Right kidney (tissue), 1 donor: ENCODE measurements at regions not wholly inside any gene's neighbourhood (a gene's known extent, or its start where the extent isn't known, plus 50 kb on each side); places are given as distances from the start of the nearest gene placed in this dataset.

Source experiments
- DNase-seq: peaks from one replicate; pipeline ENCODE4 v3.0.0-alpha.2; 2016

DNA sequence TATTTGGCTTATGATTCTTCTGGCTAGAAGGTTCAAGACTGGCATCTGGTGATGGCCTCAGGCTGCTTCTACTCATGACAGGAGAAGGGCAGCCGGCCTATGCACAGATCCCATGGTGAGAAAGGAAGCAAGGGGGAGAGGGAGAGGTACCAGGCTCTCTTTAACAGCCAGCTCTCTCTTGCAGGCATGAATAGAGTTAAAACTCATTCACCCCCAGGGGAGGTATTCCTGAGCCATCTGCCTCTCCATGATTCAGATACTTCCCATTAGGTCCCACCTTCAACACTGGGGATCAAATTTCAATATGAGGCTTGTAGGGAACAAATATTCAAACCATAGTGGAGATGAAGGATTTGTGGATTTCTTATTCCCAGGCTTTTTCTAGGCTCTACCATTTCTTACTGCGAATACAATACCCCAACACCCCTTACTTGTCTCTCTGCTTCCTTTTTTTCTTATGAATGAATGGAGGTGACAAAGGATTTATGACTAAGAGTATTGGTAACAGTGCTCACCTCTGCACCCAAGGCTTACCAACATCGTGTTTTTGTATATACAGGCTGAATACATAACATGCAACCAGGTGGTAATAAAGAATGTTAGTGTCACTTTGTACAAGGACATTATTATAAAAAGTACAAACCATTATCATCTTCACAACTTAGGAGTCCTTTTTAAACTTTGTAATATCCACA, 454.6 kb upstream of the TRIB2 start:
- DNase-seq: no peak

DNA sequence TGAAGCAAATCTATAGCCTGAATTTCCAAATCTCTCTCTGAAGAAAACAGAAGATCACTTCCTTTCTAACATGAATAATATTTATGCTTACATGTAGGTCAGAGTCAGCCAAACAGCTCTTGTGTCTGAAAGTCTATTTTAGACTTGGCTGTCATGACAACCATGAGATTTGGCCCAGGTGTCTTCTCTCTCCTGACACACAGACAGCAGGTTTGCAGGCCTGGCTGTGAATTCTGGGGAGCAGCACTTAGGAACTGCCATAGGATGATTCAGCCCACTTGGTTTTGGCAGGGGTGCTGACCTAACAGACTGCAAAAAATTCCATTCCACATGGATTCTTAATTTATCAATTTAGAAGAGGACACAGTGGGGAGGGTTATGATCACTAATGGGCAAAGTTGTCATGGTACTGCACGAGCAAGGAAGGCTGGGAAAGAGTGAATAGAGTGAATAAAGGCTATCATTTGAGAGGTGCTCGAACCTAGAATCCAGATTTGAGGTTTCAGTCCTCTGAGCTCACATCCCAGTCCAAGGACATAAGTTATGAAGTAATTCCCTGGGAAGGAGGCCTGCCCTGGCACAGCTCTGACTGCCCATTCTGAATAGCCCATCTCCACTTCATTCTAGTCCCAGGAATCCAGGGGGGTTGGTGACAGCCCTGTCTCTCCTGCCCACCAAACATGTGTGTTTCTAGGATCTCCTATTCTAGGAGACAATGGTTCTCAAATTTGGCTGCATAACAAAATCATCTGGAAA, 453.9 kb upstream of the TRIB2 start:
- DNase-seq: no peak

DNA sequence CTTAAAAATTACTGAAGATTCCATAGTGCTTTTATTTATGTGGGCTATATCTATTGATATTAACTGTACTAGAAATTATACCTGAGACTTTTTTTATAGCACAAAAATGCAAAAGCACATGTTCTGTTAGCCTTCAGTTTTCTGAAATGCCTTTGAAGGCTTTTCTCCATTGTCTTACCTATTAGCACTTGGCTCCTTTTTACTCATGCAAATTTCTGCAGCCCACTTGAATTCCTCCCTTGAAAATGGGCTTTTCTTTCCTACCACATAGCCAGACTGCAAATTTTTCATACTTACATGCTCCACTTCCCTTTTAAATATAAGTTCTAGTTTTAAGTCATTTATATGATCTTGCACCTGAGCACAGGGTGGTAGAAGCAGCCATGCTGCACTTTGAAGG, 453.0 kb upstream of the TRIB2 start:
- no peak for DNase-seq

DNA sequence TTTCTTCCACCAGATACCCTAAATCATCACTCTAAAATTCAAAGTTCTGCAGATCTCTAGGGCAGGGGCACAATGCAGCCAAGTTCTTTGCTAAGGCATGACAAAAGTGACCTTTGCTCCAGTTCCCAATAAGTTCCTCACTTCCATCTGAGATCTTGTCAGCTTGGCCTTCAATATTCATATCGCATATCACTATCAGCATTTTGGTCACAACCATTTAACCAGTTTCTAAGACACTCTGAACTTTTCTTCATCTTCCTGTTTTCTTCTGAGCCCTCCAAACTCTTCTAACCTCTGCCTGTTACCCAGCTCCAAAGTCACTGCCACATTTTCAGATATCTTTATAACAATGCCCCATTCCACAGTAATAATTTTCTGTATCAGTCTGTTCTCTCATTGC, 452.6 kb upstream of the TRIB2 start:
- DNase-seq: no peak

DNA sequence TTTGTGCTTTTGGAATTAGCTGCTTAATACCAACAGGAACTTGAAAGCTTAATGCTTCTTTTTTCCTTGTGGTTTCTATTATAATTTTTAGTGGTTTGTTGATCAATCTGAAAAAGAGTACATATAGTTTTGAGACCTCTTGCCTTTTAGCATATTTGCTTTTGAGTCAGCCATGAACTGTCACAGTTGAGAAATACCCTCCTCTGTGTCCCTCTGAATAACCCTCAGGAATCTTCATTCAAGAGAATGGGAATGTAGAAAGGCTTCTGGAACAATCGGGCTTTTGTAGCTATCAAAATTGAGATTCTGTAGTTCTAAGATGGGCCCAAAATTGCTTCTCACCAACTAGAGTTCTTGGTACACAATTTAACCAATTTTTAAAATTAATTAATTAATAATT, 451.1 kb upstream of the TRIB2 start:
- DNase-seq: no peak

DNA sequence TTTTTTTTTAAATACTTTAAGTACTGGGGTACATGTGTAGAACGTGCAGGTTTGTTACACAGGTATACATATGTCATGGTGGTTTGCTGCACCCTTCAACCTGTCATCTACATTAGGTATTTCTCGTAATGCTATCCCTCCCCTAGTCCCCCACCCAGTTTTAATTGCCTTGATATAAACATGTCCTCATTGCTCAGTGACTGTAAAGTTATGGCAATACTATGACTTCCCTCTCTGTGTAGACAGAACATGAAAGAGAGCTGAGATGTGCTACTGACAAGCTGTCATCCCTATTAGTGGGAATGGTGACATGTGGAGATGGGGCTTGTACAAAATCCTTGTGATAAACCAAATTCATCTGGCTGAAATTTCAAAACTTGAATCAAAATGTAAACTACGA, 449.7 kb upstream of the TRIB2 start:
- no peak for DNase-seq

DNA sequence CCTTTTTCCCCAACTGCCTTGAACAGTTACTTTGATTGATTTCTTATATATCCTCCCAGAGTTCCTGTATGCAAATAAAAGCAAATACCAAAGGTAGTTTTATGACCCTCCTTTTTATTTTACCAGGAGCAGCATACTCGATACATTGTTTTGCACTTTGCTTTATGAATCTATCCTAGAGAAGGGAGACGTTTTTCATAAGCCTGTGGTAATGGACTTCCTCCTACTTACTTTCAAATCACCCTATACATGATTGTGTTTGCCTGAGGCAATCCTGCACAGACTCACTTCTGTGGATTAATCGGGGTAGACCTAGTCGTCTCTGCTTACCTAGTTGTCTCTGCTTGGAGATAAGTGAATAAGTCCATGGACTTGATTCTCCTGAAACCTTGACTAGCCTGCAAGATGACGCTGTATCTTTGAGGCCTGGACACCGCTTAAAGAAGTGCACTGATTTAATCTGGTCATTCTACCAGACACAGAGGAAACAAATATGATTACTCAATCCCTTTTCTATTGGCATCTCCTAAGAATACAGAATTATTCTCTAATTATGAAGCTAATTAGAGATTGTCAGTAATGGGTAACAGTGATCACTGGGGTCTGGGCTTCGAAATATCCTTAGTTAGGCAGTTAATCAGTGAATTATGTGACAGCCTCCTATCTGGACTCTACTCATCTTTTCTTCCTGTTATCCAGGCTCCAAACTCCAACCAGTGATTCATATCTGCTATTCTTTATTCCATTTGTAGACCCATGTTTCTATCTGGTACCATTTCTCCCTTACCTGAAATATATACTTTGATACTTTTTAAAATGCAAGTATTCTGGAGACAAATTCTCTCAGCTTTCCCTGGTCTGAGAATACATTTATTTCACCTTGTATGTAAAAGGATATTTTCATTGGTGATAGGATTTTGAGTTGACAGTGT, 447.4 kb upstream of the TRIB2 start:
- DNase-seq: no peak

DNA sequence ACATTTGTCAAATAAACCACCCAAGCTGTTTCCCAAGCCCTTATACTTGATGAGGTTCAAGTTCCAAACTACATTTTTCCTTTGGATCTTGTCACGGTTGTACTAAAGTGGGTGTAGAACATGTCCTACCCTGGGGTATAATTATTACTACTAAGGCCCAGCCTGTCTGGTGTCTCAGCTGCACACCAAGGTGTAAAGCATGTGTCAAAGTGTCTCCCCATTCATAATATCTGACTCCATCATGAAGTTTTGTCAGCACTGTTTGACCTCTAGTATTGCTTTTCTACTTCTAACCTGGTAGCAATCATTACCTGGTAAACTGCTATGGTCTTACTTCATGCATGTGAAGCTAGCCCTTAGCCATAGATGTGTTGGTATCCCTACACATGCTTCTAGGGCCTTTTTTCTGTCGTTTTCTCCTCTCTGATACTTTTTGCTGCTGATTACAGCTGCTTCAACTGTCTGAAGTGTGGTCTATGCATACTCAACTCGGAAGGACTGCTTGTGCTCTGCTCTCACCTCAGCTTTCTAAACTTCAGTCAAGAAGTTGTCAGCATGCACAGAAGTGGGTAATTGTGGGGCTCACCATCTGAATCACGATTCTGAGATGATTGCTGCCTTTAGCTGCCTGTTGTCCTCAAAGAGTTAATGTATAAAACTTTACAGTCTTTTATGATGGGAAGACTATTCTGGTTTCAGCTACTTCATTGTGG, 445.7 kb upstream of the TRIB2 start:
- no peak for DNase-seq

DNA sequence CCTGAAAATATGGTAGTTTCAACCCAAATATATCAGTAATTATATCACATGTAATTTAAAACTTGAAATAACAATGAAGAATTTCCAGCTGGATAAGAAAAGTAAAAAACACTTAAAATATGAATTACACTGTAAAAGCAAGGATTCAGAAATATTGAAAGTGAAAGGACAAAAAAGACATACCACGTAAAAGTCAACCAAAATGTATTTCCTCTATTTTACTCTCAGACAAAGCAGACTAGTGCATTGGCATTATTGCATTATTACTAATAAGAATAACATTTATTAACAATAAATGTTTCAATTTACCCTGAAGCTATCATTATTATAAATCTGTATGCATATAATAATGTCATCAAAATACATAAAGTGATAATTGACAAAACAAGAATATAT, 445.1 kb upstream of the TRIB2 start:
- no peak for DNase-seq

DNA sequence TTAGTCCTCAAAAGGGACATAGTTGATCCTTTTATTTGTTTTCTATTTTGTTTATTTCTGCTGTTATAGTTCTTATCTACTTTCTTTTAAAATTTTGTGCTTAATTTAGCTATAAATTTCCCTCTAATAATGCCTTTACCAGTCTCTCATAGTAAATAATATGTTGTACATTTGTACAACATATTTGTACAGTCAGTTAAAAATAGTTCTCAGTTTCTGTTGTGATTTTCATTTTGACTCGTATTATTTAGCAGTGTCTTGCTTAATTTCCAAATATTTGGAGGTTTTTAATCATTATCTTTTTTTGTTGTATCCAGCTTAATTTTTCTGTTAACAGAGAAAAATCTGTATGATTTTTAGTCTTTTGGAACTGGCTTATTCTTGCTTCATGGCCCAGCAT, 443.6 kb upstream of the TRIB2 start:
- DNase-seq: no peak

DNA sequence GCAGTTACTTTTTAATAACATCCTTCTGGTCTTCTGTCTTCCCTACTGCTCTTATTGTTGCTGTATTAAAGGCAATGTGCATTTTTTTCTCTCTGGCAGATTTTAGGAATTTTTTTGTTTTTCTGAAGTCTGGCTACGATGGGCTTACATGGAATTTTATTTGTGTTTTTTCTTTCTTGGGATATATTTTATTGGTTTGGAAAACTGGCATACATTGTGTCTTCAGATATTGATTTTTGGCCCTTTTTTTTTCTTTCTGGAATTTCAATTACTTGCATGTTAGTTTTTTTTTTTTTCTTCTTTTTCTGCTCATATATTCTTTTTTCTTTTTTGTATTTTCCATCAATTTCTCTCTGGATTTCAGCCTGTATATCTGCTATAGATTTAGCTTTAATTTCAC, 442.1 kb upstream of the TRIB2 start:
- DNase-seq: no peak

DNA sequence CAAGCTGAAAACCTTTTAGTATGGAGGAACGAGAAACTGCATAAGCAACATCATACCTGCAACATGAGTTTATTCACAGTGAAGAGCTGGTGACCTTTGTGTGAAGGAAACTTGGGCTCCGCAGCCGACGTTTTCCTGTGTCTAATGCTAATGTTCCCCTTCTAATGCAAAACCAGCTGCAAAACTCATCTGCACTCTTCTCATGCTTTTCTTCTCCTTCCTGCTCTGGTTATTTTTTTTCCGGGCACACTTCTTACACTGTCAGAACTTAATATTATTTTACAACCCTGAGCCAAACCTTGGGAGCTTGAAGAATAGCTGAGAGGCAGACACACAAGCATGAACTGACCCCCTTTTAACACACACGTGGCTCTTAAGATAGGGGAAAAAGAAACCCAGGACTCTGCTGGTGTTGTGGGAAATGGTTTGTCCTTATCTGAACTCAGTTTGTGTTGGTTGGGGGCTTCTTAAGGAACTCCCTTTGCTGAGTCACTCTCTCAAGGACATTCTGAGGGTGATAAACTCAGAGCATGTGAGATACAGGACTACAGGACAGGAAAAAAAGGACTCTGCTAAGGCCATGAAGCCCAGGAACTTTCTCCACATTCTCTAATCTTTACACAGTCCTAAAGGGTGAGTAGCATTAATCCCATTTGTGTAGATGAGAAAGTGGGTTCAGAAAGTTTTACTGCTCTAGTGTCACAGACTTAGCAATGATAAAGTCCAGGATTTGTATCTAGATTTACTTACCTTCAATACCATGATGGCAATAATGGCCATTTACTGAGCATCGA, 439.3 kb upstream of the TRIB2 start:
- DNase-seq: no peak

DNA sequence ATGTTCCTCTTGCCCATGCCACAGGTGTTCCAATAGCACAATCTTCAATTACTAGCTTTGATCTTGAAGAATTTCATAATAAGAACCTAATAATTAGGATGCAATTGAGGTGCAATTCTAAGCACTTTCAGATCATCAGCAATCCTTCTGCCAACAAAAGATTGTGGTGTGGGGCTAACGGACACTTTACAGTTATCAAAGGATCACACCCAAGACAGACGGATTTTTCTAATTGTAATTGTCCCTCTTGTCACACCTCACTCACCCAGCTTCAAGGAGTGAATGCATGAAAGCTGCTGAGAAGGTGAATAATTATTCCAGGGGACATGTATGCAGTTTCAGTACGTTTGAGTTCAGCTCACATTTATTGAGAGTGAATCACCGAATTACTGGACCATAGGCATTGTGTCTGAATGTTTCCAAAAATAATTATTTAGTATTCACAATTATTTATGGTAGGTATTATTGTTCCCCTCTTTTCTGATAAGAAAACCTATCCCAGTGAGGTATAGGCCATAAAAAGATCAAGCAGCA, 438.5 kb upstream of the TRIB2 start:
- no peak for DNase-seq

DNA sequence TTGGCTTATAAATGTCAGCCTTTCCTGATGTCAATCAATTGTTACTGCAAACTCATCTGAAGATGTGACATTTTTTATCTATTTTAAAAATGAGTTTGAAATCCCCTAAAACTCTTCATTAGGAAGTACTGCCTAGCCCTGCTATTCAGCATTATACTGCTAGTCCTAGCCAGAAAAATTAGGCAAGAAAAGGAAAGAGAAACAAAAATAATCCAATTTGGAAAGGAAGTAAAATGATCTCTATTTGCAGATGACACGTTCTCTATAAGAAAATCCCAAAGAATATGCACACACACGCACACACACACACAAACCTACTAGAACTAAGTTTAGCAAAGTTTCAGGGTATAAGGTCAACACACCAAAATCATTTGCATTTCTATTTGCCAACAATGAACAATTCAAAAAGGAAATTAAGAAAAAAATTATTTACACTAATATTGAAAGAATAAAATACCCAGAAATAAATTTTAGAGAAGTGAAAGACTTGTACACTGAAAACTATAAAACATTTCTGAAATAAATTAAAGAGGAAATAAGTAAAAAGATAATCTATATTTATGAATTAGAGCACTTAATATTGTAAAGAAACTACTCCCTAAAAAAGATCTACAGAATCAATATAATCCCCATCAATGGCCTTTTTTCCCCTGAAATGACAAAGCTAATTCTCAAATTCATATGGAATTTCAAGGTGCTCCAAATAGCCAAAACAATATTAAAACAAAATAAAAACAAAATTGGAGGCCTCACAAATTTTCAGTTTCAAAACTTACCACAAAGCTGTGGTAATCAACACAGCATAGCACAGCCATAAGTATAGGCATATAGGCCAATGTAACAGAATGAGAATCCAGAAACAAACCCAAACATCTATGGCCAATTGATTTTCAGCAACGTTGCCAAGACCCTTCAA, 433.7 kb upstream of the TRIB2 start:
- no peak for DNase-seq

DNA sequence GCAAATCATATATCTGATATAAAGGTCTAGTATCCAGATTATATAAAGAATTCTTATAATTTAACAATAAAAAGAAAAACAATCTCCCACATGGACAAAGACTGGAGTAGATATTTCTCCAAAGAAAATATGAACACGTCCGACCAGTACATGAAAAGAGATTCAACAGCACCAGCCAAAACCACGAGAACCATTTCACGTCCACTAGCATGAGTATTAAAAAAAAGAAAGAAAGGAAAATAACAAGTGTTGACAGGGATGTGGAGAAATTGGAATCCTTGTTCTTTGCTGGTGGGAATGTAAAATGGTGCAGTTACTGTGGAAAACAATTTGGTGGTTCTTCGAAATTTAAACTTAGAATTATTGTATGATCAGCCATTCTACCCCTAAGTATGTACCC, 432.7 kb upstream of the TRIB2 start:
- DNase-seq: no peak

DNA sequence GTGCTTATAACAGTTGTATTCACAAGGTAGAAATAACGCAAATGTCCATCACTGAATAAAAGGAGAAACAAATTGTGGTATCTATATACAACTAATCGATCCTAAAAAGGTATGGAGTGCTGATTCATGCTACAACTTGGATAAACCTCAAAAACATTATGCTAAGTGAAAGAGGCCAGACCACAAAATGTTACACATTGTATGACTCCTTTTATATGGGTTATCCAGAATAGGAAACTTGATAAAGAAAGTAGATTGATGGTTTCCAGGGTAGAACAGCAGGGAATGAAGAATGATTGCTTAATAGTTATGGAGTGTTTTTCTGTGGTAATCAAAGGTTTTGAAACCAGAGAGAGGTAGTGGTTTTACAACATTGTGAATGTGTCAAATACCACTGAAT, 432.2 kb upstream of the TRIB2 start:
- no peak for DNase-seq

DNA sequence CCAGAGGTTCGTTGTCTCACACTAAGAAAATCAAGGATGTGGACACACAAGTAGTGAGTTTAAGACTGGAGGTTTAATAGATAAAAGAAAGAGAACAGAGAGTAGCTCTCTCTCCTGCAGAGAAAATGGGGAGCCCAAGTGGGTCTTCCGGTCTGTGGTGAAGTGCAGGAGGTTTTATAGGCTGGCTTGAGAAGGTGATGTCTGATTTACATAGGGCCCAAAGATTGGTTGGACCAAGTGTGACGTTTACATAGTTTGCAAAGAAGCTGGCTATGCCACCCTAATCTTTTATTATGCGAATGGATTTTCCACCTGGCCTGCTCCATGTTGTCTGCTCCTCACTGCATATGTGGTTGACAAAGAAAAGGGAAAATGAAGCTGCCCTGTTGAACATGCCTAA, 430.4 kb upstream of the TRIB2 start:
- DNase-seq: no peak

DNA sequence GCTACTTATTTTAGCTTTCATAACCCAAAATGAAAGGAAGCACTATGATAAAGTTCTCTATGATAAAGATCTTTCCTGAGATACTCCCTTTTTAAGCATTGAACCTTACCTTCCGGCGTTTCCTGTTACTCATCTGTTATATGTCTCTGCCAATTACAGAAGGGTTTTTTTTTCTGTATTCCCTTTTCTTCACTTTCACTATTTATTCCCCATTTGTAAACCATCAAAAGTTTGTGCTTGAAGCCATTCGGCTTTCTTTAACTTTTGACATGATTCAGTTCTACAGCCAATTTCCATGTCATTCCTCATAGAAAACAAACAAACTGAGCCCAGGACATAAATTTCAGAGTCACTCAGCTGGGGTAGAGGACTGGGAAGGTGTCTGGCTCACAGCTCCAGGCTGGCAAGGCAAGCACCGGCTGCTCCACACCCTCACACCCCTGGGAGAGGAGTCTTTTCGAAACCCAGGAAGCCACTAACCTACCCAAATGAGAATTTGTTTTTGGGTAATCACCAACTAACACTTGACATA, 429.4 kb upstream of the TRIB2 start:
- no peak for DNase-seq

DNA sequence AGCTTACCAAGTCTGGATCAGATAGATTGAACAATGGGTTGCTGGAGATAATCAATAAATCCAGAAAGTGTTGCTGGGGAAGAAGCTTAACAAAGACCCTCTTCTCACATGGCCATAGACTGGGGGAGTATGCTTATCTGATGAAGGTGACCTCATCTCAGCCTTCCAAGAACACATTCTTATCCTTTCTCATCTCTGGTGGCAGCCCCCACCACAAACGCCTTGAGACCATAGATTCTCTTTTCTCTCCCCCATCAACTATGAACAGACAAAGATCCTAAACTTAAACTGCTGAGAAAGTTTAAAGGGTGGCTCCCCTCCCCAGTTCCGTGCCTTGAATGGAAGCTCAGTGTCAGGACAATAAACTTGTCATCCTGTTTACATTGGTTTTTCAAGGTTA, 428.7 kb upstream of the TRIB2 start:
- DNase-seq: no peak
